K562 (cell line): ENCODE measurements at regions not wholly inside any gene's neighbourhood (a gene's known extent, or its start where the extent isn't known, plus 50 kb on each side); places are given as distances from the start of the nearest gene placed in this dataset.

ENCODE experiments used
- ATAC-seq: fragments of 200-7000 bp; cut with Tn5 transposase; 3 replicates; pipeline ENCODE4 v1.9.1; 2020; ENCODE audit warnings: moderate library complexity
- BruUV-seq: library from RNA; stranded (reverse); fragments of 400-500 nt; replicated peaks from 2 replicates; lab custom pipeline; 2021; lab: Mats Ljungman, UMichigan
- CTCF ChIA-PET: fragments of 300-600 bp; formaldehyde crosslinking; extraction: SDS; loops from one replicate; lab custom pipeline; 2021; ENCODE audit warnings: low intra/inter-chr PET ratio; lab: Yijun Ruan, JAX
- POLR2A ChIA-PET: fragments of 300-600, 350-650 bp; sonication (Branson Sonifier 250); formaldehyde crosslinking; extraction: SDS; loops from one replicate; lab custom pipeline; 2021; ENCODE audit warnings: antibody characterized with exemption, inconsistent platforms; lab: Yijun Ruan, JAX
- DNase-seq, 4 experiments: peaks; one replicate each; pipeline versions ENCODE4 v3.0.0 to v3.0.0-alpha.2; 2011 to 2018; ENCODE audit warnings: low spot score in 3 of 4, mixed read lengths in 3 of 4; ENCODE audit errors: extremely low read depth in 1 of 4
- FAIRE-seq: peaks from 2 replicates; lab custom pipeline; 2011; peaks lifted over from hg19 to GRCh38; lab: Jason Lieb, UNC
- H2AFZ ChIP-seq: 2 replicates; pipeline ENCODE4 v1.6.0; 2011; ENCODE audit warnings: low read depth, low read length, control low read depth, inconsistent platforms
- H3K27ac ChIP-seq: fragments of 200-600 bp; 3 replicates; pipeline ENCODE4 v1.8.0; 2011; ENCODE audit warnings: low read depth, mild to moderate bottlenecking, control low read depth, inconsistent platforms, low read length, moderate library complexity, mixed read lengths; ENCODE audit errors: extremely low read depth
- H3K27me3 ChIP-seq, 2 experiments: fragments of 300-600 bp in 1 of 2; 2 replicates in 1 of 2; 3 replicates in 1 of 2; pipeline versions ENCODE4 v1.6.0 to v1.8.0; 2011; ENCODE audit warnings: inconsistent platforms in 2 of 2, low read length in 2 of 2, mild to moderate bottlenecking in 1 of 2, mixed read lengths in 1 of 2, moderate library complexity in 1 of 2; ENCODE audit not compliant: control insufficient read depth in 2 of 2, insufficient read depth in 2 of 2
- H3K36me3 ChIP-seq: fragments of 300-600 bp; 3 replicates; pipeline ENCODE4 v1.8.0; 2011; ENCODE audit warnings: mild to moderate bottlenecking, low read length, inconsistent platforms; ENCODE audit not compliant: control insufficient read depth, insufficient read depth
- H3K4me1 ChIP-seq, 2 experiments: fragments of 200-600 bp in 1 of 2; replicated peaks in 1 of 2; 2 replicates in 1 of 2; 3 replicates in 1 of 2; pipeline versions ENCODE4 v1.5.1 to v1.8.0; 2011; ENCODE audit warnings: inconsistent platforms in 2 of 2, low read length in 2 of 2, mild to moderate bottlenecking in 1 of 2, mixed read lengths in 1 of 2, moderate library complexity in 1 of 2; ENCODE audit not compliant: control insufficient read depth in 2 of 2, insufficient read depth in 2 of 2
- H3K4me2 ChIP-seq: 2 replicates; pipeline ENCODE4 v1.6.1; 2011; ENCODE audit warnings: low read length, control low read depth, inconsistent platforms, mixed read lengths; ENCODE audit not compliant: insufficient read depth
- H3K4me3 ChIP-seq: fragments of 200-600 bp; sonication (generic), shearing (Covaris generic); 2 replicates; pipeline ENCODE4 v1.5.1; 2016; ENCODE audit warnings: control low read depth, inconsistent platforms
- H3K79me2 ChIP-seq: fragments of 200-600 bp; 3 replicates; pipeline ENCODE4 v1.8.0; 2011; ENCODE audit warnings: low read length, inconsistent platforms; ENCODE audit not compliant: control insufficient read depth, insufficient read depth
- H3K9ac ChIP-seq, 2 experiments: 2 replicates each; pipeline versions ENCODE4 v1.6.0 to v1.6.1; 2011; ENCODE audit warnings: low read depth in 2 of 2, low read length in 2 of 2, control low read depth in 1 of 2, inconsistent platforms in 1 of 2, mild to moderate bottlenecking in 1 of 2, mixed read lengths in 1 of 2; ENCODE audit not compliant: insufficient read depth in 1 of 2
- H3K9me1 ChIP-seq: one replicate; pipeline ENCODE4 v1.6.0; 2011; ENCODE audit warnings: inconsistent platforms, mild to moderate bottlenecking, low read length, moderate library complexity; ENCODE audit not compliant: control insufficient read depth, insufficient read depth
- H3K9me3 ChIP-seq: replicated peaks from 2 replicates; pipeline ENCODE4 v1.5.1; 2011; ENCODE audit warnings: low read depth, low read length, inconsistent platforms; ENCODE audit not compliant: control insufficient read depth, insufficient read depth
- H4K20me1 ChIP-seq: replicated peaks from 2 replicates; pipeline ENCODE4 v1.6.1; 2011; ENCODE audit warnings: low read length, inconsistent platforms, mixed read lengths; ENCODE audit not compliant: control insufficient read depth, insufficient read depth
- MTA2 ChIP-seq: fragments of 450-650 bp; IDR thresholded peaks from 2 replicates; pipeline ENCODE4 v1.6.1; 2016; ENCODE audit warnings: low read depth
- SMAD1 ChIP-seq: fragments of 150-350 bp; IDR thresholded peaks from 2 replicates; pipeline ENCODE4 v1.6.1; 2014; ENCODE audit warnings: low read length, low read depth; ENCODE audit not compliant: partially characterized antibody
- USF2 ChIP-seq: sonication (generic); formaldehyde crosslinking; IDR thresholded peaks from 2 replicates; pipeline ENCODE4 v1.5.0; 2020; ENCODE audit warnings: missing genetic modification reagents
- in situ Hi-C: fragments of 300-500 bp; cut with MboI; formaldehyde crosslinking; loops from 4 replicates; pipeline ENCODE4 v1.15.0; 2018; ENCODE audit warnings: inconsistent platforms, mixed read lengths
- intact Hi-C: fragments of 100-400 bp; cut with micrococcal nuclease; formaldehyde crosslinking; loops from 2 replicates; pipeline ENCODE4 v1.14.2; 2022
- TF ChIP-seq, protein P1 (sequence below): fragments of 200-600 bp; sonication (generic); IDR thresholded peaks from one replicate; pipeline ENCODE4 v1.6.1; 2012; ENCODE audit warnings: mild to moderate bottlenecking, low read depth, low read length, inconsistent platforms
- TF ChIP-seq, protein P2 (sequence below): sonication (generic); formaldehyde crosslinking; IDR thresholded peaks from 2 replicates; pipeline ENCODE4 v1.9.0; 2022; ENCODE audit warnings: mild to moderate bottlenecking, missing genetic modification reagents
- TF ChIP-seq, protein P3 (sequence below): sonication (generic); formaldehyde crosslinking; IDR thresholded peaks from 2 replicates; pipeline ENCODE4 v1.8.1; 2022; ENCODE audit warnings: missing genetic modification reagents

GRCh38 chr20:41747226-41747625, 129.0 kb upstream of the CHD6 start:
- CTCF ChIA-PET = no interaction called here
- TF ChIP-seq USF2 (CRISPR knock-in tag) = no peak
- no peak for TF ChIP-seq MTA2
- TF ChIP-seq, protein P1, sequence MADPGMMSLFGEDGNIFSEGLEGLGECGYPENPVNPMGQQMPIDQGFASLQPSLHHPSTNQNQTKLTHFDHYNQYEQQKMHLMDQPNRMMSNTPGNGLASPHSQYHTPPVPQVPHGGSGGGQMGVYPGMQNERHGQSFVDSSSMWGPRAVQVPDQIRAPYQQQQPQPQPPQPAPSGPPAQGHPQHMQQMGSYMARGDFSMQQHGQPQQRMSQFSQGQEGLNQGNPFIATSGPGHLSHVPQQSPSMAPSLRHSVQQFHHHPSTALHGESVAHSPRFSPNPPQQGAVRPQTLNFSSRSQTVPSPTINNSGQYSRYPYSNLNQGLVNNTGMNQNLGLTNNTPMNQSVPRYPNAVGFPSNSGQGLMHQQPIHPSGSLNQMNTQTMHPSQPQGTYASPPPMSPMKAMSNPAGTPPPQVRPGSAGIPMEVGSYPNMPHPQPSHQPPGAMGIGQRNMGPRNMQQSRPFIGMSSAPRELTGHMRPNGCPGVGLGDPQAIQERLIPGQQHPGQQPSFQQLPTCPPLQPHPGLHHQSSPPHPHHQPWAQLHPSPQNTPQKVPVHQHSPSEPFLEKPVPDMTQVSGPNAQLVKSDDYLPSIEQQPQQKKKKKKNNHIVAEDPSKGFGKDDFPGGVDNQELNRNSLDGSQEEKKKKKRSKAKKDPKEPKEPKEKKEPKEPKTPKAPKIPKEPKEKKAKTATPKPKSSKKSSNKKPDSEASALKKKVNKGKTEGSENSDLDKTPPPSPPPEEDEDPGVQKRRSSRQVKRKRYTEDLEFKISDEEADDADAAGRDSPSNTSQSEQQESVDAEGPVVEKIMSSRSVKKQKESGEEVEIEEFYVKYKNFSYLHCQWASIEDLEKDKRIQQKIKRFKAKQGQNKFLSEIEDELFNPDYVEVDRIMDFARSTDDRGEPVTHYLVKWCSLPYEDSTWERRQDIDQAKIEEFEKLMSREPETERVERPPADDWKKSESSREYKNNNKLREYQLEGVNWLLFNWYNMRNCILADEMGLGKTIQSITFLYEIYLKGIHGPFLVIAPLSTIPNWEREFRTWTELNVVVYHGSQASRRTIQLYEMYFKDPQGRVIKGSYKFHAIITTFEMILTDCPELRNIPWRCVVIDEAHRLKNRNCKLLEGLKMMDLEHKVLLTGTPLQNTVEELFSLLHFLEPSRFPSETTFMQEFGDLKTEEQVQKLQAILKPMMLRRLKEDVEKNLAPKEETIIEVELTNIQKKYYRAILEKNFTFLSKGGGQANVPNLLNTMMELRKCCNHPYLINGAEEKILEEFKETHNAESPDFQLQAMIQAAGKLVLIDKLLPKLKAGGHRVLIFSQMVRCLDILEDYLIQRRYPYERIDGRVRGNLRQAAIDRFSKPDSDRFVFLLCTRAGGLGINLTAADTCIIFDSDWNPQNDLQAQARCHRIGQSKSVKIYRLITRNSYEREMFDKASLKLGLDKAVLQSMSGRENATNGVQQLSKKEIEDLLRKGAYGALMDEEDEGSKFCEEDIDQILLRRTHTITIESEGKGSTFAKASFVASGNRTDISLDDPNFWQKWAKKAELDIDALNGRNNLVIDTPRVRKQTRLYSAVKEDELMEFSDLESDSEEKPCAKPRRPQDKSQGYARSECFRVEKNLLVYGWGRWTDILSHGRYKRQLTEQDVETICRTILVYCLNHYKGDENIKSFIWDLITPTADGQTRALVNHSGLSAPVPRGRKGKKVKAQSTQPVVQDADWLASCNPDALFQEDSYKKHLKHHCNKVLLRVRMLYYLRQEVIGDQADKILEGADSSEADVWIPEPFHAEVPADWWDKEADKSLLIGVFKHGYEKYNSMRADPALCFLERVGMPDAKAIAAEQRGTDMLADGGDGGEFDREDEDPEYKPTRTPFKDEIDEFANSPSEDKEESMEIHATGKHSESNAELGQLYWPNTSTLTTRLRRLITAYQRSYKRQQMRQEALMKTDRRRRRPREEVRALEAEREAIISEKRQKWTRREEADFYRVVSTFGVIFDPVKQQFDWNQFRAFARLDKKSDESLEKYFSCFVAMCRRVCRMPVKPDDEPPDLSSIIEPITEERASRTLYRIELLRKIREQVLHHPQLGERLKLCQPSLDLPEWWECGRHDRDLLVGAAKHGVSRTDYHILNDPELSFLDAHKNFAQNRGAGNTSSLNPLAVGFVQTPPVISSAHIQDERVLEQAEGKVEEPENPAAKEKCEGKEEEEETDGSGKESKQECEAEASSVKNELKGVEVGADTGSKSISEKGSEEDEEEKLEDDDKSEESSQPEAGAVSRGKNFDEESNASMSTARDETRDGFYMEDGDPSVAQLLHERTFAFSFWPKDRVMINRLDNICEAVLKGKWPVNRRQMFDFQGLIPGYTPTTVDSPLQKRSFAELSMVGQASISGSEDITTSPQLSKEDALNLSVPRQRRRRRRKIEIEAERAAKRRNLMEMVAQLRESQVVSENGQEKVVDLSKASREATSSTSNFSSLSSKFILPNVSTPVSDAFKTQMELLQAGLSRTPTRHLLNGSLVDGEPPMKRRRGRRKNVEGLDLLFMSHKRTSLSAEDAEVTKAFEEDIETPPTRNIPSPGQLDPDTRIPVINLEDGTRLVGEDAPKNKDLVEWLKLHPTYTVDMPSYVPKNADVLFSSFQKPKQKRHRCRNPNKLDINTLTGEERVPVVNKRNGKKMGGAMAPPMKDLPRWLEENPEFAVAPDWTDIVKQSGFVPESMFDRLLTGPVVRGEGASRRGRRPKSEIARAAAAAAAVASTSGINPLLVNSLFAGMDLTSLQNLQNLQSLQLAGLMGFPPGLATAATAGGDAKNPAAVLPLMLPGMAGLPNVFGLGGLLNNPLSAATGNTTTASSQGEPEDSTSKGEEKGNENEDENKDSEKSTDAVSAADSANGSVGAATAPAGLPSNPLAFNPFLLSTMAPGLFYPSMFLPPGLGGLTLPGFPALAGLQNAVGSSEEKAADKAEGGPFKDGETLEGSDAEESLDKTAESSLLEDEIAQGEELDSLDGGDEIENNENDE = no peak
- TF ChIP-seq, protein P2, sequence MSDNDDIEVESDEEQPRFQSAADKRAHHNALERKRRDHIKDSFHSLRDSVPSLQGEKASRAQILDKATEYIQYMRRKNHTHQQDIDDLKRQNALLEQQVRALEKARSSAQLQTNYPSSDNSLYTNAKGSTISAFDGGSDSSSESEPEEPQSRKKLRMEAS (CRISPR knock-in tag) = no peak
- TF ChIP-seq SMAD1 = no peak
- TF ChIP-seq, protein P3, sequence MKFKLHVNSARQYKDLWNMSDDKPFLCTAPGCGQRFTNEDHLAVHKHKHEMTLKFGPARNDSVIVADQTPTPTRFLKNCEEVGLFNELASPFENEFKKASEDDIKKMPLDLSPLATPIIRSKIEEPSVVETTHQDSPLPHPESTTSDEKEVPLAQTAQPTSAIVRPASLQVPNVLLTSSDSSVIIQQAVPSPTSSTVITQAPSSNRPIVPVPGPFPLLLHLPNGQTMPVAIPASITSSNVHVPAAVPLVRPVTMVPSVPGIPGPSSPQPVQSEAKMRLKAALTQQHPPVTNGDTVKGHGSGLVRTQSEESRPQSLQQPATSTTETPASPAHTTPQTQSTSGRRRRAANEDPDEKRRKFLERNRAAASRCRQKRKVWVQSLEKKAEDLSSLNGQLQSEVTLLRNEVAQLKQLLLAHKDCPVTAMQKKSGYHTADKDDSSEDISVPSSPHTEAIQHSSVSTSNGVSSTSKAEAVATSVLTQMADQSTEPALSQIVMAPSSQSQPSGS = no peak

More at GRCh38 chr20:41747226-41747625, 129.0 kb upstream of the CHD6 start:
- H3K4me2 ChIP-seq = no peak overlapping the region
- H3K27ac ChIP-seq = no peak overlapping the region
- H3K9me3 ChIP-seq = no peaks in the 10 kb centered on the region
- H3K9me1 ChIP-seq = no peaks in the 10 kb centered on the region
- POLR2A ChIA-PET = no interaction called here
- no peaks in the 10 kb centered on the region; a peak in 2 of 5 replicates for H3K4me1 ChIP-seq
- DNase-seq (no peak), FAIRE-seq (no peak), ATAC-seq (no peak)
- no peaks in the 10 kb centered on the region for H3K36me3 ChIP-seq
- H3K9ac ChIP-seq = no peak overlapping the region
- no peaks in the 10 kb centered on the region; a peak in 1 of 5 replicates for H3K27me3 ChIP-seq
- no peaks in the 10 kb centered on the region for H3K79me2 ChIP-seq
- BruUV-seq = no TSS peak
- intact Hi-C loops = no loop called here
- no peaks in the 10 kb centered on the region; the same call in 1 of the 2 replicates for H4K20me1 ChIP-seq
- in situ Hi-C loops = loop anchor here (10.0 kb wide), 1 partner anchor 1668 kb away; no protein-coding TSS in a partner anchor
- H2AFZ ChIP-seq = no peak overlapping the region
- no peak overlapping the region for H3K4me3 ChIP-seq
